HG03571 (cell line): ENCODE measurements at regions not wholly inside any gene's neighbourhood (a gene's known extent, or its start where the extent isn't known, plus 50 kb on each side); places are given as distances from the start of the nearest gene placed in this dataset.
A peak's percentile ranks its signal among the peaks of the same experiment; 100 is the strongest.

Experiments used
- ATAC-seq: cut with Tn5 transposase; IDR thresholded peaks from one replicate; pipeline ENCODE4 v1.9.1; 2021; ENCODE audit not compliant: unreplicated experiment

GRCh38 chr13:102940143-102940542 is 94.3 kb downstream of the ERCC5 start:
- no peak for ATAC-seq

GRCh38 chr13:102935896-102936321 is 90.1 kb downstream of the ERCC5 start:
- peak; percentile 58 for ATAC-seq

GRCh38 chr13:102933523-102933922 is 87.7 kb downstream of the ERCC5 start:
- ATAC-seq = no peak

GRCh38 chr13:102933122-102933521 is 87.3 kb downstream of the ERCC5 start:
- no peak for ATAC-seq

- no peak for ATAC-seq
Measured at GRCh38 chr13:102932331-102932730, 86.5 kb downstream of the ERCC5 start.

GRCh38 chr13:102930566-102930965 is 84.7 kb downstream of the ERCC5 start:
- ATAC-seq = no peak

GRCh38 chr13:102928941-102929675 is 83.3 kb downstream of the ERCC5 start:
- no peak for ATAC-seq
